ENCODE measurements at regions not wholly inside any gene's neighbourhood (a gene's known extent, or its start where the extent isn't known, plus 50 kb on each side); places are given as distances from the start of the nearest gene placed in this dataset.
A peak's percentile ranks its signal among the peaks of the same experiment; 100 is the strongest.

DNA sequence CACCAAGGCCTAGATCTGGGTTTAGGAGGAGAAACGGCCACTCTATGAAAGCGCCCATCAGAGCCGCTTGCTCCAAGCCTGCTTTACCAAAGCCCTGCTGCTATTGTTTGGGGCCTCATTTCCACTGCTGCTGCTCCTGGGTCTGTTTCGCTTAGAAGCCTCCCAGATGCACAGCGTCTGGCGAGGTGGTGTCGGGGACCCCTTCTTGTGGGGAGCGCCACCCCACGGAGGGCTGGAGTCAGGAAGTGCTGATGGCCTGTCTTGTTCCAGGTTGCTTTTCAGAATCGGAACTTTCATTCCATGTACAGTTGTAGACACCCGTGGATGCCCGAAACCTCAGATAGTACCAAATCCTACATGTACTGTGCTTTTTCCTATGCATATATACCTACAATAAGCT lies 204.9 kb upstream of the TWIST2 start:
- no peaks in the 10 kb centered on the region for H3K36me3 ChIP-seq (replicated peaks; ENCODE audit: low read depth, low read length)
- no peaks in the 10 kb centered on the region for H3K79me2 ChIP-seq (ENCODE audit: low read length)
- peaks cover 4% of the 10 kb centered on the region; the same call in 1 of the 2 replicates for H3K4me1 ChIP-seq (ENCODE audit: low read length)
- H4K20me1 ChIP-seq (ENCODE audit: insufficient read depth, low read length), result no peaks in the 10 kb centered on the region
- TF ChIP-seq, protein P1, sequence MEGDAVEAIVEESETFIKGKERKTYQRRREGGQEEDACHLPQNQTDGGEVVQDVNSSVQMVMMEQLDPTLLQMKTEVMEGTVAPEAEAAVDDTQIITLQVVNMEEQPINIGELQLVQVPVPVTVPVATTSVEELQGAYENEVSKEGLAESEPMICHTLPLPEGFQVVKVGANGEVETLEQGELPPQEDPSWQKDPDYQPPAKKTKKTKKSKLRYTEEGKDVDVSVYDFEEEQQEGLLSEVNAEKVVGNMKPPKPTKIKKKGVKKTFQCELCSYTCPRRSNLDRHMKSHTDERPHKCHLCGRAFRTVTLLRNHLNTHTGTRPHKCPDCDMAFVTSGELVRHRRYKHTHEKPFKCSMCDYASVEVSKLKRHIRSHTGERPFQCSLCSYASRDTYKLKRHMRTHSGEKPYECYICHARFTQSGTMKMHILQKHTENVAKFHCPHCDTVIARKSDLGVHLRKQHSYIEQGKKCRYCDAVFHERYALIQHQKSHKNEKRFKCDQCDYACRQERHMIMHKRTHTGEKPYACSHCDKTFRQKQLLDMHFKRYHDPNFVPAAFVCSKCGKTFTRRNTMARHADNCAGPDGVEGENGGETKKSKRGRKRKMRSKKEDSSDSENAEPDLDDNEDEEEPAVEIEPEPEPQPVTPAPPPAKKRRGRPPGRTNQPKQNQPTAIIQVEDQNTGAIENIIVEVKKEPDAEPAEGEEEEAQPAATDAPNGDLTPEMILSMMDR (IDR thresholded peaks at IDR 0.05; ENCODE audit: low read depth, low read length), result no peak
- TF ChIP-seq EZH2phosphoT487 (IDR thresholded peaks at IDR 0.05; ENCODE audit: low read depth), result no peak
- H3K4me3 ChIP-seq (ENCODE audit: low read length), result no peak overlapping the region
- H3K27ac ChIP-seq (ENCODE audit: low read length), result no peak overlapping the region
- no peaks in the 10 kb centered on the region for H3K9me3 ChIP-seq (ENCODE audit: insufficient read depth, low read length)
- no peaks in the 10 kb centered on the region for H3K27me3 ChIP-seq (ENCODE audit: low read depth, low read length)
- no peak overlapping the region for H3K9ac ChIP-seq (ENCODE audit: low read length)
- no peak overlapping the region for H3K4me2 ChIP-seq (ENCODE audit: low read length)
- no peak overlapping the region for H2AFZ ChIP-seq (ENCODE audit: low read depth, low read length)

DNA sequence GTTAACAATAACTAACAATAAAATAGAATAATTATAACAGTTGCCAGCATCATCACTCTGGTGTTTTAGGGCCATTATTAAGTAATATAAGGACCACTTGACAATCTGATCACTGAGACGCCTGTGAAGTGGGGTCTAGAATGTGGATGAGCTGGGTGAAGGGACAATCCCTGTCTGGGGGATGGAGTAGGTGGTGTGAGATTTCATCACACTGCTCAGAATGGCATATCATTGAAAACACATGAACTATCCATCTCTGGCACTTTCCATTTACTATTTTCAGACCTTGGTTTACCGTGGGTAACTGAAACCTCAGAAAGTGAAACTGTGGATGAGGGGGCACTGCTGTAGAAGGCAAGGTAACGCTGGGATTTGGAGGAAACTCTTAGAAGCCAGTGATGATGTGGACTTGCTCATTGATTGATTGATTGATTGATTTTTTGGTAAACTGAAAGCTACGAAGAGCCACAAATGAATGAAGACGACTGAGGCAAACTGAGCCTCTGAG lies 204.4 kb upstream of the TWIST2 start:
- no peaks in the 10 kb centered on the region for H4K20me1 ChIP-seq (ENCODE audit: insufficient read depth, low read length)
- TF ChIP-seq, protein P1 (IDR thresholded peaks at IDR 0.05; ENCODE audit: low read depth, low read length), result no peak
- no peak for TF ChIP-seq EZH2phosphoT487 (IDR thresholded peaks at IDR 0.05; ENCODE audit: low read depth)
- no peak overlapping the region for H3K4me2 ChIP-seq (ENCODE audit: low read length)

DNA sequence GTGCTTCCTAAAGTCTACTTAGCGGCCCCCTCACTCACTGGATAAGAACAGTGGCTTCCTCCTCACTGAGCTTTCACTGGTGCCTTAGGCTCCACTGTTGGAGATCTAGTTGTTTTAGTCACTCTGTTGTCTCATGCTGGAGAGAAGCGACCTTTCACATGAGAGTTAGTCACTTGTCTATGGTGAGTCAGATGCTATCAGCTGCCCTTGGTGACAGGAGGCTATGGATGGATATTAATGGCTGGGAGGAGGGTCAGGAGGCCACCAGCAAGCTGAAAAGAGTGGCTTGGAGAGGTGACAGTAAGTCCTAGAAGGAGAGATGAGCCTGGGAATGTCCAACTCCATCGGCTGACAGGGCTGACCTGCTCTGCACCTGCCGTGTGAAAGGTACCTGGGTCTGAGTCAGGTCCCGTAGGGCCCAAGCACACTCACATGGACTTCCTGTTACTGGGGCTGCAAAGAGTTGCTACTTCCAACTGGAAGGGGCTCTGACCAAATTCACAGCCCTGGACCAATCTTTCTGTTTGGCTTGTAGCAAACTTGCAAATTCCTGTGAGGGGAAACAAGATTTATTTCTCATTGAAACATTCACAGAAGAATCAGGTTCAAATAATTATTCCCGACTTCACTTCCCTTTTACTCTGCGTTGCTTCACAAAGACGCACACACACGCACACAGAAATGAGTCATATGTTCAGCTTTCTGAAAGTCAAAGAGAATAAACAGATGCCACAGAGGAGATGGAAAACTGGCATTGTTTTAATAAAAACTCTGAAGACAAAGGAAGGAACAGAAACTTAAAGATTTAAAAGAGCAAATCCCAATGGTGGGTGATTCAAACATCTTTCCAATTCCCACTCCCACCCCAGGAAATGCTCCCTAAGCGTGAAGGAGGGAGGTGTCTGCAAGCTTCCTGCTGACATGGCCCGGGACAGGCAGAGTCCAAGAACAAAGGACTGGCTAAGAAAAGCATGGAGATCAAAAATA lies 203.5 kb upstream of the TWIST2 start:
- Histone ChIP-seq H3K27ac (ENCODE audit: low read length) (no peak overlapping the region), H3K4me1 (ENCODE audit: low read length) (peaks cover 4% of the 10 kb centered on the region; the same call in 1 of the 2 replicates), H3K9me3 (ENCODE audit: insufficient read depth, low read length) (no peaks in the 10 kb centered on the region), H3K9ac (ENCODE audit: low read length) (no peak overlapping the region), H3K36me3 (replicated peaks; ENCODE audit: low read depth, low read length) (no peaks in the 10 kb centered on the region), H3K4me2 (ENCODE audit: low read length) (no peak overlapping the region), H4K20me1 (ENCODE audit: insufficient read depth, low read length) (no peaks in the 10 kb centered on the region), H2AFZ (ENCODE audit: low read depth, low read length) (0 out of 2 replicates have a peak overlapping the region, but pooled peaks have one; percentile 3), H3K79me2 (ENCODE audit: low read length) (no peaks in the 10 kb centered on the region), H3K27me3 (ENCODE audit: low read depth, low read length) (no peaks in the 10 kb centered on the region), H3K4me3 (ENCODE audit: low read length) (no peak overlapping the region)
- TF ChIP-seq, protein P1 (IDR thresholded peaks at IDR 0.05; ENCODE audit: low read depth, low read length), result no peak
- TF ChIP-seq EZH2phosphoT487 (IDR thresholded peaks at IDR 0.05; ENCODE audit: low read depth), result no peak

More for the DNA sequence above, 204.4 kb upstream of the TWIST2 start:
- no peak overlapping the region for H3K9ac ChIP-seq (ENCODE audit: low read length)
- H2AFZ ChIP-seq (ENCODE audit: low read depth, low read length), result no peak overlapping the region
- no peak overlapping the region for H3K27ac ChIP-seq (ENCODE audit: low read length)
- no peaks in the 10 kb centered on the region for H3K9me3 ChIP-seq (ENCODE audit: insufficient read depth, low read length)
- no peaks in the 10 kb centered on the region for H3K36me3 ChIP-seq (replicated peaks; ENCODE audit: low read depth, low read length)
- peaks cover 4% of the 10 kb centered on the region; the same call in 1 of the 2 replicates for H3K4me1 ChIP-seq (ENCODE audit: low read length)
- H3K4me3 ChIP-seq (ENCODE audit: low read length), result no peak overlapping the region
- no peaks in the 10 kb centered on the region for H3K79me2 ChIP-seq (ENCODE audit: low read length)
- H3K27me3 ChIP-seq (ENCODE audit: low read depth, low read length), result no peaks in the 10 kb centered on the region

DNA sequence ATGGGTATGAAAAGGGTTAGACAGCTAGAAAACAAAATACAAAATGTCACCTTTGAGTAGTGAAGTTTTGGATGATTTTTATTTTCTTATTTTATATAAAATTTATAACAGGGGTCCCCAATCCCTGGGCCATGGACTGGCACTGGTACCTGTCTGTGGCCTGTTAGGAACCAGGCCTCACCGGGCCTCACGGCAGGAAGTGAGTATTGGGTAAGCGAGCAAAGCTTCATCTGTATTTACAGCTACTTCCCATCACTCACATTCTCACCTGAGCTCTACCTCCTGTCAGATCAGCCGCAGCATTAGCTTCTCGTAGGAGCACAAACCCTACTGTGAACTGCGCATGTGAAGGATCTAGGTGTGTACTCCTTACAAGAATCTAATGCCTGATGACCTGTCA lies 202.8 kb upstream of the TWIST2 start:
- no peak for TF ChIP-seq EZH2phosphoT487 (IDR thresholded peaks at IDR 0.05; ENCODE audit: low read depth)
- TF ChIP-seq, protein P1 (IDR thresholded peaks at IDR 0.05; ENCODE audit: low read depth, low read length), result no peak
- Histone ChIP-seq H2AFZ (ENCODE audit: low read depth, low read length) (no peak overlapping the region), H3K9ac (ENCODE audit: low read length) (no peak overlapping the region), H3K4me1 (ENCODE audit: low read length) (peaks cover 4% of the 10 kb centered on the region; the same call in 1 of the 2 replicates), H4K20me1 (ENCODE audit: insufficient read depth, low read length) (no peaks in the 10 kb centered on the region), H3K36me3 (replicated peaks; ENCODE audit: low read depth, low read length) (no peaks in the 10 kb centered on the region), H3K4me2 (ENCODE audit: low read length) (no peak overlapping the region), H3K9me3 (ENCODE audit: insufficient read depth, low read length) (no peaks in the 10 kb centered on the region), H3K4me3 (ENCODE audit: low read length) (no peak overlapping the region), H3K27me3 (ENCODE audit: low read depth, low read length) (no peaks in the 10 kb centered on the region), H3K79me2 (ENCODE audit: low read length) (no peaks in the 10 kb centered on the region), H3K27ac (ENCODE audit: low read length) (no peak overlapping the region)
